ENCODE measurements at regions not wholly inside any gene's neighbourhood (a gene's known extent, or its start where the extent isn't known, plus 50 kb on each side); places are given as distances from the start of the nearest gene placed in this dataset.

DNA sequence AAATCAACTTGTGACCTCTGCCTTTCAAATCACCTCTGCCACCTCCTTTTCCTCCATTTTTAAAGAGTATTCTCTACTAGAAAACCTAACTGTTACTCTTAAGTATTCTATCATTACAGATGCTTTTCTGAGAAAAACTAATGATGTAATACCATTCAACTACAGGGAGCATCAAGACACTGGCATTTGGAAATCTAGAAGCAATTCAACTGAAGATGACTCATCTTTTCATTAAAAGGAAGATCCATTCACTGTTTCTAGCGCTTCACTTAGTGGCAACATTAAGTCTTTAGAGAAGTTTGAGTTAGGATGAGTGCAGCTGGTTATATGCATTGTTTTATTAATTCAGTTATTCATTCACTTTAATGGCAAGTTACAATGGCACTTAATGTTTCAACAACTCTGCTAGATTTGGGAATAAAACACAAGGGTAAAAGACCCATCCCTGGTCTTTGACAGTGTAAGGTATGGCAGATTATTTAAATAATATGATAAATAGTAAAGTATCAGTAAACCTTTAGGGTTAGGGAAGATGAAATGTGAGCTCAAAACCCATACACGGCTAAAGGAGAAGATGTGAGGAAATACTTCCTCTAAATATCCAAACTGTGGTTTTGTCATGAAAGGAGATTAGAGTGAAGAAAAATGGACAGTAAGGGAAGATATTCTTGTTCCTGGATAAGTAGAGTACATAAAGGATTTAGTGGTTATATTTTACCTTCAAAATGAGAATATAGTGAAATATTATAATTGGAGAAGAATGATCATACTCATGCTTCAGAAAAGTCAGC lies 61.7 kb downstream of the KCNJ2 start:
- no peak for DNase-seq

DNA sequence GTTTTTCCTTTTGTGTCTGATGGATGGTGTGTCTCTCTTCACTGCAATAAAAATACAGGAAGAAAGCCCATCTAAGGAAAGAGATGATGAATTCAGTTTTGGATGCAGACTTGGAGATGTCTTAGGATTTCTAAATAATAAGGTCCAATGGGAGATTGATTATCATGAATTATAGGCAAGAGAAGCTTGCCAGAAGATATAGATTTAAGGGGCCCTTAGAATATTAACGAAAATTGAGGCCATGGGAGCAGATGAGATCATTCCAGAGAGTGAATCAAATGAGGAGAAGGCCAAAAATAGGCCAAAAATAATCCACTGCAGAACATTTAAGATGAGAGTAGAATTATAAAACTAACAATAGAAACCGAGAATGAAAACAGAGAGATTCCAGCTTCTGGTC lies 63.1 kb downstream of the KCNJ2 start:
- no peak for DNase-seq

DNA sequence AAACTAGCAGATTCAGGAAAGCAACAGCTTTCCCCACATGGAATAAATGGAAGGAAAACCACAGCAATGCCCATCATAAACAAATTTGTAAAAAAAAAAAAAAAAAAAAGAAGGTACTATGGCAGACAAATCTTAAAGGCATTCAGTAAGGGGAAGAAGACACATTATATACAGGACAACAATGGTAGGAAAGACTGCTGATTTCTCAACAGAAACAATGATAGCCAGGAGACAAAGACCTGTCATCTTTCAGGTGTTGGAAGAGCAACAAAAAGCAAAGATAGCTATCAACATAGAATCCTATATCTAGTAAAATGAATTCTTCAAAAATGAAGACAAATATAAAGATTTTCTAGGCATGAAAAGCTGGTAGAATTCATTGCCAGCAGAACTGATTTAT lies 65.9 kb downstream of the KCNJ2 start:
- DNase-seq, result no peak

DNA sequence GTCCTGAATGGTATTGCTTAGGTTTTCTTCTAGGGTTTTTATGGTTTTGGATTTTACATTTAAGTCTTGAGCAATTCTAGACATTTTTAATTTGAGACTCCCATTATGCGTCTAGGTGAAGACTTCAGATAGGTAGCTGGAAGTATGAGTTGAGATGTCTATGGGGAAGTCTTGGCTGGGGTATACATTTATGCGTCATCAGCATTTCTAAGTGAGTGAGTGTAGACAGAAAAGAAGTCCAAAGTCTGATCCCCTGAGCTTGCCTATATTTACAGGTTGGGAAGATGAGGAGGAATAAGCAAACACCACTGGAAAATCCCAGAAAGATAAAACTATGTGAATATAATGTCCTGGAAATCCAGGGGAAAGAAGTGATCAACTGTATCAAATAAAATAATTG lies 68.9 kb downstream of the KCNJ2 start:
- DNase-seq, result no peak

DNA sequence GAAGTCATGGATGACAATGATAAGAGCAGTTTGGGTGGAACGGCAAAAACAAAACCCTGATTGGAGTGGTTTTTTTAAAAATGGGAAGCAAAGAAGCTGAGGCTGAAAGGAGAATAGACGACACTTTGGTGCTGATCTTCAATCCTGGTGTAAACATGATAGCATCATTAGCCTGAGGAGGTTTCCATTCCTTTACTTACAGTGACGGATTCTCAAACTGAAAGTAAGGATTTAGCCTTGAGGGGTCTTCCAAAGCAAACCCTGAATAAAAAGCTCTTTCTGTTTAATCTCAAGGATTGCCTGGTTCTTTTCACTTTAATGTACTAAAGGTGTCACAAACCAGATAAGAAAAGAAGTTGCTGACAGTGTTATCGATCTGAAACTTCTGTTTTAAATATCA lies 69.3 kb downstream of the KCNJ2 start:
- DNase-seq, result no peak

DNA sequence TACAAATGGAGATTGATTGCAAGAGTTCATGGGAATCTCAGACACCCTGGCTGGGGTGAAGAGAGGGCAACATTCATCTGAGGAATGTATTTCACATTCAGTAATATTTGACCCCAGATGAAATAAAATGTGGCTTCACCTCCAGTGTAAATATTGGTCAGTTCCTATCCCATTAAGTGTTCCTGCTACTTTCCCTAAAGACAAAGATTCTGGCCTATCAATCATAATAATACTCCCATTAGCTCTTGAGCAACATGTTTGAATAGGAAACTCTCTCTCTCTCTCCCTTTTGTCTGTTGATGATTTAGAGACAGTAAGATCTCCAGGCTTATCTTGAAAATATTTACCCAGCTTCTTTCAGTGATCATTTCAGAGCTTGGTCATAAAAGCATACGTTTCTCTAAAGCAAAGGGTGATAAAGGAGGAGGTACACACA lies 70.1 kb downstream of the KCNJ2 start:
- DNase-seq, result peak in 1 of 2 experiments; percentile 38

DNA sequence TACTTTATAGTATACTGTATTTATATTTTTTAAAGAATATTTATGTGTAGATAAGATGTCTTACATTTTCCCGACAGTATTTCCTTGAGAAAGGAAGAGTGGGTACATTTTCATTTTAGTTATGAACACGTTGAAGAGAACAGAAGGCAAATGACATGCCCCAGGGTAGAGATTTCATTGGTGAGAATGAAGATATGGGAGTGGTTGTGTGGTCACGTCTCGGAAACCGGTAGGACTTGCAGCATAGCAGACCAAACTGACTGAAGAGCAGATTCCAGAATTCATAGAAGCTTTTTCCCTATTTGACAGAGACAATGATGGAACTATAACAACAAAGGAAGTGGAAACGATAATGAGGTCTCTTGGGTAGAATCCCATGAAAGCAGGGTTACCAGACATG lies 71.7 kb downstream of the KCNJ2 start:
- DNase-seq, result no peak

DNA sequence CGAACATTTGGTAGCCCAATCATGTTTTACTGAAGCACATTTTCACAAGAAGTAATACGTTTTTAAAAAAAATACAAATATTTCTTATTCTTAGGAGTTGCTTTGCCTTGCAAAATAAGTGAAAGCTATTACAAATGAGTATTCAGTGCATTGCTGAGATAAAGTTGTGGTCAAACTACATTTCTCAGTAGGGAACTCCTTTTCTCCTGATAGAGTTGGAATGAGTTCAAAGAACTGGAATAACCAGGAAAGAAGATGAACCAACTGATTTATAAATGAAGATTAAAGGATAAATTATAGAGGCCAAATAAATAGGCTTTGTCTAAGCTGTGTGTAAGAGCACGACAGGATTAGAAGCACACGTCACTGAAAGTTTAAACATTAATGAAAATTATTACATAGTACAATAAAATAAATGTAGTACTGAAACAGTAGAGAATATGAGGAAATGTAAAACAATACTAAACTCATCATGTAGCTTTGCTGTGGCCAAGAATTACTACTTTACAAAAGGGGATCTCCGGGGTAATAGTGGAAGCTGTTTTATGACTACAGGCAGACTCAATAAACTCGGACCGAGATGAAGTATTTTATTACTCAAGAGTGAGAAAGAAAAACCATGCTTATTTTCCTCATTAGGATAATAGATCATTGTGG lies 73.6 kb downstream of the KCNJ2 start:
- DNase-seq, result no peak

DNA sequence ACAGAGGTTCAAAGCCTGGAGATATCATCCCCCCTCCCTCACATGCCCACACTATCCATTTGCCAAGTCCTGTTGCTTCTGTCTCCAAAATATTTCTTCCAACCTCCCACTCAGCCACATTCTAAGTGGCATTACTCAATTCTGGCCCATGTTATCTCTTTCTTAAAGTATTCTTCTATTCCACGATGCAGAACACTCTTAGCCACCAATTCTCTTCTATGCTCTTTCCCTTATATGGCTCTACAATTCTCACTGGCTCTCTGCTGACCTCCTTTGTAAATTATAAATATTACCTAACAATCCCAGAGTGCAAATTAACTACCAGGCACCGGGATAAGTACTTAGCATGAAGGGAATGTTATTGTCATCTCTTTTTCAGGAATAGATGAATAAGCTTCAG lies 82.4 kb downstream of the KCNJ2 start:
- DNase-seq, result no peak

DNA sequence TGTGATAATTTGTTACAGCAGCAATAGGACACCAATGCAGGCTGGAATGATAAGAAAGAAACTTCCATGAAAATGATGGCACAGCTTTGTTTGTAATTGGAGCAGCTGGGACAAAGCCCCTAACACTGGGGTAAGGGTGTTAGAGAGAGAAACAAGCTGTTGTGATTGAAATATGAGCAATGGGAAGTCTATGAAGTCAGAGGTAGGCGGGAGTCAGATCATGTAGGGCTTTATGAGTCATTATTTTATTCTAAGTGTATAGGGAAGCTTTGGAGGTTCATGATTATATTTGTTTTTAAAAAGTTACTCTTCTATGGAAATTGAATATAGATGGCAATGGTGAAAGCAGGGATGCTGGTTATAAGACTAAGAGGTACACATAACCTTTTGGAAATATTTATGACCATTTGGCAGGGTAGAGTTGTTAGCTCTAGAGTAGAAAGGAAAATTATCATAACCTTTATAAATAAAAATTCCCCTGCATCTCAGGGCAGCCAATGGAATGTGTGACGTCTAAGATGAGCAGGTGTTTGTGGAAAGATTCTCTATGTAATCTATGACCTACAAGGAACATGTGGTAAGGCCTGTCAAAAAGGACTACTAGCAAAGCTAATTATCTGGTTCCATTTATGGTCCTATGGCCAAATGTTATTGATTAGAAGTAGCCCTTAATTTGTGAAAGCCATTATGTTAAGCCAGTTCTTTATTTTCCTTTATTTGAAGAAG lies 85.6 kb downstream of the KCNJ2 start:
- DNase-seq, result no peak

DNA sequence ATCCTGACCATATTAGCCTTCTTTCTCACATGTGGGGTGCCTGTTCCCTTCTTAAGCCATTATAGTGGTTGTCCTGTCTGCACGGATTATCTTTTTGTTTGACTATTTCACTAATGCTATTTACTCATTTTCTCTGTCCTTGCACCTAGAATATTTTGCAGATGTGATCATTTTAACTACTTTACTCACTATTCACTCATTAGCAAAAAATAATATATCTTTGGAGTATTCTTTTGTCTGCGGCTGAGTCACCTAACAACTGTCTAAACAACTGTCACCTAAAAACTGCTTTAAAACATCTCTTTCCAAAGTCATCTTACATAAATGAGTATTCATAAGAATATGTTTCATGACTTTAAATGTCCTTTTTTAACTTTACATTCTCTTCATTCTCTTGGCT lies 87.4 kb downstream of the KCNJ2 start:
- no peak for DNase-seq

DNA sequence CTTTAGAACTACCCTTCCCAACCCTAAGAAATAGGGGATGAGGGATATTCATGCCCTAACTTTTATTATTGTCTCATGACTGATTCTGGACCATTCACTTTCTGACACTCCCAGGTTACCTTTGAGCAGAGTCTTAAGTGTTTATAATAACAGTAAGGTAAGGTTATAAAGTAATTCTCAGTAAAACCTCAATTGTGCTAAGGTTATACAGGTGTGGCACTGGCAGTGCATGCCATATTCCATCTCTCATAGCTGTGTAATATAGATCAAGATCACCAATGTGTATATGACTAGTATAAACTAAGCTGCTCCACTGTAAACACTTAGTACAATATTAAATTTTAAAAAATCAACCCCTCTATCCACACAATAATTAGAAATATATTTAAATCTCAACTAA lies 89.1 kb downstream of the KCNJ2 start:
- no peak for DNase-seq

DNA sequence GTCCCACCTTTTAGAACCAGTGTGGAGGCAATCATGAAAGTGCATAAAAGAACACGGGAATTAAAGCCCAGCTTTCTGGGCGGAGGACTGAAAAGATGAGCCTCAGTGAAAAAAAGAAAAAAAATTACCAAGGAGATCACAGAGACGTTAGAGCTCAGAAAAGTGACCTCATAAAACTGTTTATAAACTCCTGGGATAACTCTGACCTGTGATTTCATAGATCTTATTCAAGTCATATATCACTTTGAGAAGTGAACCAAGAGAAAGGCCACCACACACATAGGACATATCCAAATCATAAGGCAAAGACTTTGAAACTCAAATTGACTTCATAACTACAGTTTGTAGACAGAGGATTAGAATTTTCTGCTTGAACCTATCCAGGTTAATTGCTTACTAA lies 90.1 kb downstream of the KCNJ2 start:
- DNase-seq, result no peak

DNA sequence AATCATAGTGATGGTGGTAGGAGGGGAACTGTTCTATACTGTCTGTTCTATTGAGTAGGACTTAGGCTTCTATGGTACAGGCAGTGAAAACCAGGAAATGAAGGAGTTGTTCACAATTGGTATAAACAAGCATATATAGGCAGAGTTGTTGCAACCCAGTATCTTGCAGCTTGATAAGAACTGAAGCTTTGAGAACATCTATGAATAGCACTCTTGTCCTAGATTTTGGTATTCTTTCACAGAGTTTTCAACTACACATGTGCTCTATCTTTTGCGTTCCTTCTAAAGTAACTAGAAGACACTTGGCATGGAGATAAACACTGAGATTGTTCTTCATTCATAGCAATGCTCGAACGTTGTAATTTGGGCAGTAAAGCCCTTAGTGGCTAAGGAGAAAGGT lies 91.8 kb downstream of the KCNJ2 start:
- no peak for DNase-seq

DNA sequence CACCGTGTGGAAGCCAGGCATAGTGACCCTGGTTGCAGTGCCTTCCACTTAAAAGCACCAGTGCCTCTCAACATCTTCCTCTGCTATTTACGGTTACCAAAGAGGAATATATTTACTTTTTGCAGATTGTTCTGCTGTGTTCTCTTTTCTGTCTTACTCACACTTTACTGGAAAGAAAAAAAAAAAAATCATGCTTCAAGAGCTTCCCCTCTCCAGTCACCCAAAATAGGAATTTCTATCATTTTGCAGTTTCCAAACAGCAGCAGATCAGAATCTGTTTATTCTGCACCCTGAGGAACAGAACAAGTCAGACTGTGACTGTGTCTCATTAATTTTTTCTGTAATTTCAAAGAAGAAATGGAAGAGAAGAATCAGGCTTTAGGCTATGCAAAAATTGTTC lies 96.1 kb downstream of the KCNJ2 start:
- DNase-seq, result no peak

DNA sequence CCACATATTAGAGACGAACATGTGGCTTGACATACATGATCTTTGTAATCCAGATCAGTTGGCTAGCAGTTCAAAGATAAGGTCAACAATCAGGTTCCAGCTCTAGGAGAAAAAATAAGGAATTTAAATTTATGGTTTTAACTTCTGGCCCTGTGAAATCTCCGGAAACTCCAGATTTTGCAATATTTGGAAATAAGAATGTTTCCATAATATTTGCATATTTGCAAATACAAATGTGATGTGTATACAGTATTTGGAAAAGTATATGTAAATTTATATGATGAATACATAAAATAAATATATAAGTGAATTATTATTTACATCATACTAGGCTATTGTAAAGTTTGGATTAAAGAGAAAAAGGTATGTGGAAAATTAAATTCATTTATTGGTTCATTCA lies 97.1 kb downstream of the KCNJ2 start:
- no peak for DNase-seq

DNA sequence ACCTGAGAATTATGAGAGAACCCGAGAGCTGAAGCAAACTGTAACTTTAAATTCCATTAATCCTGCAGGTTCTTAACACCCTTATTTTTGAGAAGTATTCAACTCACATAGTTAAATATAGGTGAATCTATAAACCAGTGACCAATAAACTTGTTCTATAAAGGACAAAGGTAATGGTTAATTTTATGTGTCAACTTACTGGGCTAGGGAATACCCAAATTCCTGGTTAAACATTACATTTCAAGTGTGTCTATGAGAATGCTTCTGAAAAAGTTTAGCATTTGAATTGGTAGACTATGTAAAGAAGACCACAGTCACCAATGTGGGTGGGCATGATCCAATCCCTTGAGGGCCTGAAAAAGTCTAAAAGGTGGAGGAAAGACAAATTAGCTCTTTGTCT lies 99.1 kb downstream of the KCNJ2 start:
- DNase-seq, result no peak

DNA sequence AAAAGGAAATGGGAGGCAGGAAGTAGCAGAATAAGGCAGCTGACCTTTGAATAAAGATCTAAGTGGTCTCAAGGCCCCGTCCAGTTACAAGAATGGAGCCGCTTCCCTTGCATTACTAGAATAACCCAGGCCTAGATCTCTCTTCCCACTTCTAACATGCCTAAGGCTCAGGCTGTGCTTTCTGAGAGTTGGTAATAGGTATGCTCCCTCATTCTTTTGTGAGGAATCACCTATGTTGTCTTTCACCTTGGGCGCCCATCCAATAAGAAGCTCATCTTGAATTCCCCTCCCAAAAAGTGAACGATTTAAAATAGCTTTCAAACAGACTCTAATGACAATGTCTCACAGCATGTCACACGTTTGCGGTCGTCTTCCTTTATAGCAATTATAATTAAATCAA lies 101.2 kb downstream of the KCNJ2 start:
- DNase-seq, result no peak

DNA sequence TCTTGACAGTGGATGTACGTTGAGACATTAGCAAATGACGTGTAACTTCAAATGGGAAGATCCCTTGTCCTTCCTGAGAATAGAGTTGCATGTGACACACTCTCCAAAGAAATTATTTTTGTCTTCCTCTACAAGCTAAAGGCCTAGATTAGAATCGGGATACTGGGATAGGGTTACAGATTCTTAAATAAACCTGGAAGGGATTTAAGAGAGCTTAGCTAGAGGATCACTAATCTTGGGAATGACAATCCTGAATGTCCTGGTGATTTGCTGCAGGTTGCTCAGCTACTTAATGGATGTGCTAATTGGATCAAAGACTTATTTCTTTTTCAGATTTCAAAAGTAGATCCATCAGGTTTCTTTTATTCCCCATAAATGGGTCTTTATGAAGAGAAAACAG lies 101.9 kb downstream of the KCNJ2 start:
- no peak for DNase-seq

DNA sequence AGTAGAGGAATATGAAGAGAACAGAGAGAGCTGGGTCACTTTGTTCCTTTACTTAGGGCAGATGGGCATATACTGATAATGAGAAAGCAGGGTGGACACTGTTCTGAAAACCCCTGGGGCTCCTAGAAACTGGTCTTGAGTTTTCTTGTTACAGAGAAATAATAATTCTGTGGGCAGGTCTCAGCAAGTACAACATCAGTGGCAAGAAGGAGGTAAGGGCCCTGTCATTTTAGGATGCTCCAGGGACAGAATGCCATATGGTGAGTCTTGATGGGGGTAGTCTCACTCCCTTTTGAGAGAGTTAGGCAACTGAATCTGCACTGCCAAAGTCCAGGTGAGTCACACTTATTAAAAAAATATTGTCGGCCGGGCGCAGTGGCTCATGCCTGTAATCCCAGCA lies 102.3 kb downstream of the KCNJ2 start:
- DNase-seq, result no peak

DNA sequence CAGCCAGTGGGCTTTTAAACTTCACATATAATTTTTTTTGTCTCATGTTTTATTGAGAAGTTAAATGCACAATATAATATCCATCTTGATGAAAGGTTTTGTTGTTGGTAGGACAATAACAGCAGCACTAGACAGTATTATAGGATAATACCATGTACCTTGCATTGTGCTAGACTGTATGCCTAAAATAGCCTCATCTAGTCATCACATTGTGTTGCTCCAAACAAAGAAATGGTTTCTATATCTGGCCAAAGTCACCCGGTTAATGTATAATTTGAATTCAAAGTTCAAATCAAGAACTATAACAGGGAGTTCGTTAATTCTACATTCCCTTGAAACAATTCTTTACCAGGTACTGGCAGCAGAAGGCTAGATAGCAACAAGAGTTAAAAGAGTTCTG lies 104.9 kb downstream of the KCNJ2 start:
- no peak for DNase-seq

DNA sequence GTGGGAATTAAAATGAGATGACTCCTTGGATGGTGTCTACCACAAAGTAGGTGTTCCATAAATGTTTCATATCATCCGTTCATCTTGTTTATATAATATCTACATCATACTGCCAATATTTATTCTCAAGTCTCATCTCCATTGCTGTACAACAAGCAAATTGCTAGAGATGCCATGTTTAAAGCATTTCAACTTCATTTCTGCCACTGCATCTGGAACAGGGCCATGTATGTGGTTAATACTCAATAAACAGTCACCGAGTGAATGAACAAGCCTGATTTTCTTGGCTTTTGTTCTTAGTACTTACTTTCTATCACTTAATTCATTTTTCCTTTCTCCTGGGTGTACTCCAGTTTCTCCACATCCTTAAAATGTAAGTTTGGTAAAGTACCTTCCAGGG lies 107.6 kb downstream of the KCNJ2 start:
- DNase-seq, result no peak

DNA sequence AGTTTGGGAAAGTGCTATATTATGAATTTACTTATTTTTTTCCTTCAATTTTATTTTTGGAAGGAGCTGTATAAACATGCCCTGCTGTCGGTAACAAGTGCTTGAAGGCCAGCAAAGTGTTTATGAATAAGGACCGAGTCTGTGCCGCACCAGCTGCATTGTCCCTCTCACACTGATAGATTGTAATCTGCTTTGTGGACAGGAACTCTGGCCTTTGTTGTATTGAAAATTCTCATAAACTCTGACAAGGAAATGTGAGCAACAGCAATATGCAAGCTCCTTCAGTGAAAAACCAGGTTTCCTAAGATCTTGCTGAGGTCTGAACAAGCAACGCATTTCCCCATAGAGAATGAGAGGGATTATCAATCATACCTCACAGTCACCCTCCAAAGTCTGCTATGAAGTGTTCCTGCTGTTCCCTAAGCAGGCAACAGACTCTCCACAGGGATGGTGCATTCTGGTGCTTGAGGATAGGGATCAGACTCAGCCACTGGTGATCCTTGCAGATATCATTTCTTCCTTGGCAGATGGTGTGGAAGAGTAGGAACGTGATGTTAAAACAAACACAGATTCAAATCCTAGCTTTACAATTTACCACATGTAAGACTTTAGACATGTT lies 109.6 kb downstream of the KCNJ2 start:
- DNase-seq, result peak; percentile 9 to 26

DNA sequence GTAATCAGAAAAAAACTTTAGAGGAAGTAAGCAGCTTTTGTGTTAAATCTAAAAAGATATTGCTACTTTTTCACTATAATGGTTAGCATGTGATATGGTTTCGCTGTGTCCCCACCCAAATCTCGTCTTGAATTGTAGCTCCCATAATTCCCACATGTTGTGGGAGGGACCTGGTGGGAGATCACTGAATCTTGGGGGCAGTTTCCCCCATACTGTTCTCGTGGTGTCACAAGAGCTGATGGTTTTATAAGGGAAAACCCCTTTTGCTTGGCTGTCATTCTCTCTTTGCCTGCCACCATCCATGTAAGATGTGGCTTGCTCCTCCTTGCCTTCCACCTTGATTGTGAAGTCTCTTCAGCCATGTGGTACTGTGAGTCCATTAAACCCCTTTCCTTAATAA lies 117.1 kb downstream of the KCNJ2 start:
- no peak for DNase-seq
